ENCODE measurements at regions not wholly inside any gene's neighbourhood (a gene's known extent, or its start where the extent isn't known, plus 50 kb on each side); places are given as distances from the start of the nearest gene placed in this dataset.

- TF ChIP-seq, protein P1, sequence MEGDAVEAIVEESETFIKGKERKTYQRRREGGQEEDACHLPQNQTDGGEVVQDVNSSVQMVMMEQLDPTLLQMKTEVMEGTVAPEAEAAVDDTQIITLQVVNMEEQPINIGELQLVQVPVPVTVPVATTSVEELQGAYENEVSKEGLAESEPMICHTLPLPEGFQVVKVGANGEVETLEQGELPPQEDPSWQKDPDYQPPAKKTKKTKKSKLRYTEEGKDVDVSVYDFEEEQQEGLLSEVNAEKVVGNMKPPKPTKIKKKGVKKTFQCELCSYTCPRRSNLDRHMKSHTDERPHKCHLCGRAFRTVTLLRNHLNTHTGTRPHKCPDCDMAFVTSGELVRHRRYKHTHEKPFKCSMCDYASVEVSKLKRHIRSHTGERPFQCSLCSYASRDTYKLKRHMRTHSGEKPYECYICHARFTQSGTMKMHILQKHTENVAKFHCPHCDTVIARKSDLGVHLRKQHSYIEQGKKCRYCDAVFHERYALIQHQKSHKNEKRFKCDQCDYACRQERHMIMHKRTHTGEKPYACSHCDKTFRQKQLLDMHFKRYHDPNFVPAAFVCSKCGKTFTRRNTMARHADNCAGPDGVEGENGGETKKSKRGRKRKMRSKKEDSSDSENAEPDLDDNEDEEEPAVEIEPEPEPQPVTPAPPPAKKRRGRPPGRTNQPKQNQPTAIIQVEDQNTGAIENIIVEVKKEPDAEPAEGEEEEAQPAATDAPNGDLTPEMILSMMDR (conservative IDR thresholded peaks at IDR 0.05; ENCODE audit: low read length): no peak
- TF ChIP-seq EZH2phosphoT487 (IDR thresholded peaks at IDR 0.05; ENCODE audit: borderline replicate concordance, low read depth, low read length): no peak
Measured at GRCh38 chr3:5310509-5310908, 123.0 kb downstream of the EDEM1 start.

All from OCI-LY7 (cell line).